Astrocyte (in vitro differentiated cells and primary cell): ENCODE measurements at regions not wholly inside any gene's neighbourhood (a gene's known extent, or its start where the extent isn't known, plus 50 kb on each side); places are given as distances from the start of the nearest gene placed in this dataset.

ENCODE experiments used
- DNase-seq: peaks from one replicate; pipeline ENCODE4 v3.0.0-alpha.2; 2010; ENCODE audit warnings: low read depth
- FAIRE-seq: peaks from 2 replicates; lab custom pipeline; 2011; peaks lifted over from hg19 to GRCh38; lab: Jason Lieb, UNC
- H2AFZ ChIP-seq: 2 replicates; pipeline ENCODE4 v1.6.0; 2012; ENCODE audit warnings: low read depth, low read length, inconsistent platforms
- H3K27ac ChIP-seq: 2 replicates; pipeline ENCODE4 v1.5.1; 2011; ENCODE audit warnings: low read depth, low read length, inconsistent platforms
- H3K27me3 ChIP-seq: 2 replicates; pipeline ENCODE4 v1.6.0; 2011; ENCODE audit warnings: low read length, inconsistent platforms; ENCODE audit not compliant: insufficient read depth
- H3K36me3 ChIP-seq: 2 replicates; pipeline ENCODE4 v1.5.1; 2011; ENCODE audit warnings: low read length, inconsistent platforms; ENCODE audit not compliant: insufficient read depth
- H3K4me1 ChIP-seq: 2 replicates; pipeline ENCODE4 v1.5.1; 2011; ENCODE audit warnings: low read length, inconsistent platforms; ENCODE audit not compliant: insufficient read depth
- H3K4me2 ChIP-seq: 2 replicates; pipeline ENCODE4 v1.6.0; 2012; ENCODE audit warnings: low read length, inconsistent platforms
- H3K4me3 ChIP-seq: 2 replicates; pipeline ENCODE4 v1.5.1; 2011; ENCODE audit warnings: low read depth, mild to moderate bottlenecking, low read length, inconsistent platforms; ENCODE audit not compliant: insufficient read depth
- H3K79me2 ChIP-seq: 2 replicates; pipeline ENCODE4 v1.6.0; 2012; ENCODE audit warnings: mild to moderate bottlenecking, low read length, inconsistent platforms; ENCODE audit not compliant: insufficient read depth
- H3K9ac ChIP-seq: 2 replicates; pipeline ENCODE4 v1.6.0; 2012; ENCODE audit warnings: mild to moderate bottlenecking, low read length, inconsistent platforms
- H3K9me3 ChIP-seq: 2 replicates; pipeline ENCODE4 v1.5.1; 2012; ENCODE audit warnings: low read depth, mild to moderate bottlenecking, low read length, inconsistent platforms; ENCODE audit not compliant: insufficient read depth
- H4K20me1 ChIP-seq: 2 replicates; pipeline ENCODE4 v1.6.0; 2012; ENCODE audit warnings: low read length, inconsistent platforms; ENCODE audit not compliant: insufficient read depth
- H3K27ac Mint-ChIP-seq: one replicate; pipeline ENCODE4 v1.8.0; 2021; ENCODE audit warnings: mild to moderate bottlenecking, mixed read lengths; ENCODE audit not compliant: unreplicated experiment
- H3K27me3 Mint-ChIP-seq: one replicate; pipeline ENCODE4 v1.8.0; 2021; ENCODE audit warnings: low read depth, mixed read lengths; ENCODE audit not compliant: unreplicated experiment
- H3K36me3 Mint-ChIP-seq: one replicate; pipeline ENCODE4 v1.8.0; 2021; ENCODE audit warnings: low read depth, mixed read lengths; ENCODE audit not compliant: unreplicated experiment
- H3K4me1 Mint-ChIP-seq: one replicate; pipeline ENCODE4 v1.8.0; 2021; ENCODE audit warnings: low read depth, mixed read lengths; ENCODE audit not compliant: unreplicated experiment
- H3K4me3 Mint-ChIP-seq: one replicate; pipeline ENCODE4 v1.8.0; 2021; ENCODE audit warnings: mild to moderate bottlenecking, moderate library complexity, mixed read lengths; ENCODE audit not compliant: unreplicated experiment
- H3K9me3 Mint-ChIP-seq: one replicate; pipeline ENCODE4 v1.8.0; 2021; ENCODE audit warnings: mild to moderate bottlenecking, mixed read lengths; ENCODE audit not compliant: unreplicated experiment
- EZH2 ChIP-seq: IDR thresholded peaks from 2 replicates; pipeline ENCODE4 v1.6.1; 2012; ENCODE audit warnings: mild to moderate bottlenecking, low read length, inconsistent platforms; ENCODE audit not compliant: insufficient read depth
- TF ChIP-seq, protein P1 (sequence below): IDR thresholded peaks from 2 replicates; pipeline ENCODE4 v1.5.1; 2011; ENCODE audit warnings: low read depth, mild to moderate bottlenecking, inconsistent platforms, low read length, moderate library complexity; ENCODE audit not compliant: insufficient read depth

DNA sequence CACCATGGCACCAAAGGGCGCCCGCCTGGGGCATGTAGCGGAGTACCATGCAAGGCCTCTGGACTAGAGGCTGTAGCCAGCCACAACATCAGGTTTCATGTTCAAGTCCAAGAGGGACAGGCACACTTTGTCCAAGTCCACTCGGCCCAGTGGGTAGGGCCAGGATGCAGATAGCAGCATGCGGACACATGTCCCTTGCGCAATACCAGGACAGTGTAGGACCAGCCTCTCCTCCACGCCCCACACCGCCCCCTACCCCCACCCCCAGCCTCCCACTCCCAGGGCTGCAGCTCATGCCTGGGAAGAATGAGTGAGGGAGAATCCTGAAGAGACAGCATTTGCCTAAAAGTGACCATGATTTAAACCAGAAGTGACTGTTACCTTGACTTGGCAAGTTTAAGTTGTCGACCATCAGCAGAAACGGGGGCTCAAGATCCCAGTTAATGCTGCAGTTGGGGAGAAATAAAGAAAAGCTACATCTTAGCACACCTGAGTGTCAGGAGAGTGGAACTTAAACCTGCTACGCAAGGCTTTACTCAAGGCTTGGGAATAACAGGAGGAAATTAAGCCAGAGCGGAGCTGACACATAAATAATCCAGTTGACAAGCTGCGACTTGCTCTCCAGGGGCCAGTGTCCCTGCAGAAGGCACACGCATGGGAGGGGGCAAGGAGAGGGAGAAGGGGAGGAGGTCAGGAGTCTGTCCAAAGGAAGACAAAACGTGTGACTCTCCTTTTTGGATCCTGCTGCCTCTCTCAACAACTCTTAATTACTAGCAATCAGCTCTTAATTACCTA lies 221.7 kb downstream of the BCOR start:
- Histone ChIP-seq H2AFZ (no peak overlapping the region), H3K9me3 (no peaks in the 10 kb centered on the region), H3K4me1 (no peaks in the 10 kb centered on the region), H3K4me3 (no peak overlapping the region), H4K20me1 (no peaks in the 10 kb centered on the region), H3K27ac (no peak overlapping the region), H3K27me3 (no peaks in the 10 kb centered on the region), H3K79me2 (no peaks in the 10 kb centered on the region), H3K9ac (no peak overlapping the region), H3K4me2 (no peak overlapping the region), H3K36me3 (no peaks in the 10 kb centered on the region)
- DNase-seq = no peak
- Mint-ChIP-seq H3K27ac (no peak overlapping the region), H3K9me3 (no peaks in the 10 kb centered on the region), H3K27me3 (peaks cover 20% of the 10 kb centered on the region), H3K4me1 (no peaks in the 10 kb centered on the region), H3K4me3 (no peak overlapping the region), H3K36me3 (no peaks in the 10 kb centered on the region)
- TF ChIP-seq, protein P1, sequence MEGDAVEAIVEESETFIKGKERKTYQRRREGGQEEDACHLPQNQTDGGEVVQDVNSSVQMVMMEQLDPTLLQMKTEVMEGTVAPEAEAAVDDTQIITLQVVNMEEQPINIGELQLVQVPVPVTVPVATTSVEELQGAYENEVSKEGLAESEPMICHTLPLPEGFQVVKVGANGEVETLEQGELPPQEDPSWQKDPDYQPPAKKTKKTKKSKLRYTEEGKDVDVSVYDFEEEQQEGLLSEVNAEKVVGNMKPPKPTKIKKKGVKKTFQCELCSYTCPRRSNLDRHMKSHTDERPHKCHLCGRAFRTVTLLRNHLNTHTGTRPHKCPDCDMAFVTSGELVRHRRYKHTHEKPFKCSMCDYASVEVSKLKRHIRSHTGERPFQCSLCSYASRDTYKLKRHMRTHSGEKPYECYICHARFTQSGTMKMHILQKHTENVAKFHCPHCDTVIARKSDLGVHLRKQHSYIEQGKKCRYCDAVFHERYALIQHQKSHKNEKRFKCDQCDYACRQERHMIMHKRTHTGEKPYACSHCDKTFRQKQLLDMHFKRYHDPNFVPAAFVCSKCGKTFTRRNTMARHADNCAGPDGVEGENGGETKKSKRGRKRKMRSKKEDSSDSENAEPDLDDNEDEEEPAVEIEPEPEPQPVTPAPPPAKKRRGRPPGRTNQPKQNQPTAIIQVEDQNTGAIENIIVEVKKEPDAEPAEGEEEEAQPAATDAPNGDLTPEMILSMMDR = no peak
- no peak for FAIRE-seq

- Mint-ChIP-seq H3K4me3 (no peak overlapping the region), H3K36me3 (no peaks in the 10 kb centered on the region), H3K4me1 (no peaks in the 10 kb centered on the region), H3K27me3 (peaks cover 27% of the 10 kb centered on the region), H3K9me3 (no peaks in the 10 kb centered on the region), H3K27ac (no peak overlapping the region)
- H4K20me1 ChIP-seq = no peaks in the 10 kb centered on the region
- H3K36me3 ChIP-seq = no peaks in the 10 kb centered on the region
- no peaks in the 10 kb centered on the region for H3K4me1 ChIP-seq
- no peaks in the 10 kb centered on the region for H3K27me3 ChIP-seq
- FAIRE-seq = no peak
- DNase-seq = no peak
- H3K79me2 ChIP-seq = no peaks in the 10 kb centered on the region
- H3K9me3 ChIP-seq = no peaks in the 10 kb centered on the region
- H2AFZ ChIP-seq = no peak overlapping the region
- TF ChIP-seq, protein P1 = no peak
- no peak for TF ChIP-seq EZH2
- no peak overlapping the region for H3K4me3 ChIP-seq
- no peak overlapping the region for H3K4me2 ChIP-seq
- H3K9ac ChIP-seq = no peak overlapping the region
- no peak overlapping the region for H3K27ac ChIP-seq
Measured at GRCh38 chrX:39877905-39878304, 219.9 kb downstream of the BCOR start.

GRCh38 chrX:39883666-39884065 lies 214.1 kb downstream of the BCOR start:
- H3K36me3 Mint-ChIP-seq = no peaks in the 10 kb centered on the region
- no peaks in the 10 kb centered on the region for H3K4me1 ChIP-seq
- no peak overlapping the region for H3K27ac Mint-ChIP-seq
- H3K27ac ChIP-seq = no peak overlapping the region
- no peaks in the 10 kb centered on the region for H3K27me3 ChIP-seq
- no peaks in the 10 kb centered on the region for H3K79me2 ChIP-seq
- no peak overlapping the region for H3K4me3 Mint-ChIP-seq
- H2AFZ ChIP-seq = no peak overlapping the region
- no peak overlapping the region for H3K9ac ChIP-seq
- no peaks in the 10 kb centered on the region for H3K9me3 ChIP-seq
- H3K4me1 Mint-ChIP-seq = no peaks in the 10 kb centered on the region
- DNase-seq = no peak
- no peaks in the 10 kb centered on the region for H4K20me1 ChIP-seq
- no peak overlapping the region for H3K4me3 ChIP-seq
- TF ChIP-seq, protein P1 = no peak
- no peak for TF ChIP-seq EZH2
- H3K36me3 ChIP-seq = no peaks in the 10 kb centered on the region
- no peak overlapping the region for H3K4me2 ChIP-seq
- no peaks in the 10 kb centered on the region for H3K9me3 Mint-ChIP-seq
- peaks cover 35% of the 10 kb centered on the region for H3K27me3 Mint-ChIP-seq
- FAIRE-seq = no peak
